Kidney epithelial cell (primary cell): ENCODE measurements at regions not wholly inside any gene's neighbourhood (a gene's known extent, or its start where the extent isn't known, plus 50 kb on each side); places are given as distances from the start of the nearest gene placed in this dataset.

Source experiments
- DNase-seq: peaks from one replicate; pipeline ENCODE4 v3.0.0-alpha.2; 2010; ENCODE audit warnings: low read depth
- H3K27me3 ChIP-seq: 2 replicates; pipeline ENCODE4 v1.6.0; 2011; ENCODE audit warnings: low read length; ENCODE audit not compliant: control insufficient read depth, insufficient read depth
- H3K36me3 ChIP-seq: 2 replicates; pipeline ENCODE4 v1.5.1; 2011; ENCODE audit warnings: low read length; ENCODE audit not compliant: control insufficient read depth, insufficient read depth
- H3K4me3 ChIP-seq: 2 replicates; pipeline ENCODE4 v1.5.1; 2011; ENCODE audit warnings: low read depth, mild to moderate bottlenecking, control low read depth, low read length
- CTCF ChIP-seq: IDR thresholded peaks from 2 replicates; pipeline ENCODE4 v1.5.1; 2011; ENCODE audit warnings: mild to moderate bottlenecking, moderate library complexity, low read length, control low read depth, inconsistent platforms; ENCODE audit not compliant: insufficient read depth, poor library complexity, severe bottlenecking

- no peak for TF ChIP-seq CTCF
Observed at GRCh38 chr10:2118201-2118600, 380.9 kb upstream of the ADARB2 start.

GRCh38 chr10:2117641-2118040 is 380.3 kb upstream of the ADARB2 start:
- no peak overlapping the region for H3K4me3 ChIP-seq
- H3K36me3 ChIP-seq = no peaks in the 10 kb centered on the region
- DNase-seq = no peak
- no peaks in the 10 kb centered on the region for H3K27me3 ChIP-seq
- TF ChIP-seq CTCF = no peak

More at GRCh38 chr10:2118201-2118600, 380.9 kb upstream of the ADARB2 start:
- DNase-seq = no peak
- Histone ChIP-seq H3K36me3 (no peaks in the 10 kb centered on the region), H3K4me3 (no peak overlapping the region), H3K27me3 (no peaks in the 10 kb centered on the region)

- no peak for TF ChIP-seq CTCF
- Histone ChIP-seq H3K27me3 (no peaks in the 10 kb centered on the region), H3K36me3 (no peaks in the 10 kb centered on the region), H3K4me3 (no peak overlapping the region)
- peak; percentile 99 for DNase-seq
Observed at GRCh38 chr10:2111965-2112364, 374.6 kb upstream of the ADARB2 start.

- Histone ChIP-seq H3K27me3 (no peaks in the 10 kb centered on the region), H3K4me3 (no peak overlapping the region), H3K36me3 (no peaks in the 10 kb centered on the region)
- TF ChIP-seq CTCF = no peak
- no peak for DNase-seq
Observed at GRCh38 chr10:2108496-2108895, 371.2 kb upstream of the ADARB2 start.

- H3K4me3 ChIP-seq = no peak overlapping the region
- no peaks in the 10 kb centered on the region for H3K27me3 ChIP-seq
- DNase-seq = no peak
- no peak for TF ChIP-seq CTCF
- H3K36me3 ChIP-seq = no peaks in the 10 kb centered on the region
Observed at GRCh38 chr10:2106641-2107040, 369.3 kb upstream of the ADARB2 start.

- TF ChIP-seq CTCF = no peak
- H3K27me3 ChIP-seq = no peaks in the 10 kb centered on the region
- H3K4me3 ChIP-seq = no peak overlapping the region
- no peaks in the 10 kb centered on the region for H3K36me3 ChIP-seq
- no peak for DNase-seq
Observed at GRCh38 chr10:2099321-2099720, 362.0 kb upstream of the ADARB2 start.
